ENCODE measurements at regions not wholly inside any gene's neighbourhood (a gene's known extent, or its start where the extent isn't known, plus 50 kb on each side); places are given as distances from the start of the nearest gene placed in this dataset.

- H3K36me3 ChIP-seq (ENCODE audit: control insufficient read depth in 2 of 4, insufficient read depth in 4 of 4, low read length in 3 of 4): no peaks in the 10 kb centered on the region
- ChIA-PET POLR2A (ENCODE audit: partially characterized antibody) (no interaction called here), CTCF (ENCODE audit: partially characterized antibody) (interaction anchor here (0.9 kb wide), 1 partner anchor 488 kb away, joined by 3 read pairs; no protein-coding TSS in a partner anchor)
- H4K5ac ChIP-seq (ENCODE audit: insufficient read length, low read depth, low read length): no peak overlapping the region
- H3K79me2 ChIP-seq (ENCODE audit: control insufficient read depth in 1 of 2, insufficient read depth in 2 of 2, low read length in 2 of 2): no peaks in the 10 kb centered on the region
- H2BK15ac ChIP-seq (ENCODE audit: low read length): no peak overlapping the region
- H3K56ac ChIP-seq (replicated peaks; ENCODE audit: insufficient read length, low read depth, low read length): no peak overlapping the region
- TF ChIP-seq JUND (IDR thresholded peaks at IDR 0.05; ENCODE audit: low read length) (no peak), JUN (IDR thresholded peaks at IDR 0.05; ENCODE audit: low read depth, low read length) (no peak), ATF2 (IDR thresholded peaks at IDR 0.05; ENCODE audit: low read length) (no peak), SIN3A (conservative IDR thresholded peaks at IDR 0.05 in 1 of 2, IDR thresholded peaks at IDR 0.05 in 1 of 2; ENCODE audit: low read depth in 1 of 2, low read length in 2 of 2) (no peak), CTCF (IDR thresholded peaks at IDR 0.05; ENCODE audit: control extremely low read depth in 1 of 3, insufficient read depth in 1 of 3, low read depth in 1 of 3, low read length in 3 of 3) (no peak), TCF12 (IDR thresholded peaks at IDR 0.05; ENCODE audit: low read depth, low read length) (no peak), CREB1 (IDR thresholded peaks at IDR 0.05) (no peak), TEAD4 (IDR thresholded peaks at IDR 0.05; ENCODE audit: low read depth, low read length) (no peak), CEBPB (IDR thresholded peaks at IDR 0.05; ENCODE audit: low read depth, low read length) (no peak)
- H3K18ac ChIP-seq (ENCODE audit: extremely low read depth, low read length): no peak overlapping the region
- no peak overlapping the region for H4K91ac ChIP-seq (replicated peaks; ENCODE audit: insufficient read length, low read length)
- H2AK5ac ChIP-seq (ENCODE audit: low read depth, low read length): no peak overlapping the region
- H2BK12ac ChIP-seq (ENCODE audit: low read depth, low read length): no peak overlapping the region
- no peak overlapping the region for H4K8ac ChIP-seq (ENCODE audit: extremely low read depth, insufficient read depth, low read length)
- H3K4ac ChIP-seq (replicated peaks; ENCODE audit: insufficient read length, low read depth, low read length): no peak overlapping the region
- H2AFZ ChIP-seq (ENCODE audit: low read length): no peak overlapping the region
- H2BK5ac ChIP-seq (ENCODE audit: low read depth, low read length): no peak overlapping the region
- no peak overlapping the region for H3K9ac ChIP-seq (replicated peaks in 1 of 4; ENCODE audit: extremely low read depth in 1 of 4, low read depth in 3 of 4, low read length in 3 of 4)
- no peak overlapping the region for H3K23ac ChIP-seq (ENCODE audit: insufficient read length)
- FAIRE-seq (no peak), DNase-seq (ENCODE audit: low read depth in 1 of 2, low spot score in 2 of 2) (no peak)
- no peaks in the 10 kb centered on the region for H3K9me3 ChIP-seq (ENCODE audit: insufficient read depth in 2 of 2, low read depth in 1 of 2, low read length in 1 of 2)
- H3K4me1 ChIP-seq (replicated peaks in 1 of 4; ENCODE audit: control insufficient read depth in 3 of 4, insufficient read depth in 4 of 4, low read length in 3 of 4): peaks cover 0 to 8% (median 1%) of the 10 kb centered on the region in 4 experiments; a peak in 2 of 7 replicates
- H3K27ac ChIP-seq (ENCODE audit: low read depth, low read length): no peak overlapping the region
- no peak overlapping the region for H2BK120ac ChIP-seq (replicated peaks; ENCODE audit: low read depth, low read length)
- H3K27me3 ChIP-seq (replicated peaks in 1 of 4; ENCODE audit: control insufficient read depth in 3 of 4, extremely low read depth in 1 of 4, insufficient read depth in 3 of 4, low read length in 3 of 4): no peaks in the 10 kb centered on the region
- no peaks in the 10 kb centered on the region for H3K79me1 ChIP-seq (ENCODE audit: low read depth, low read length)
- H3K23me2 ChIP-seq (ENCODE audit: low read depth, low read length): no peaks in the 10 kb centered on the region
- WGBS, 2 experiments (ENCODE audit: extremely low coverage in 1 of 2, insufficient coverage in 1 of 2, insufficient read length in 1 of 2, insufficient replicate concordance in 2 of 2, low coverage in 1 of 2, low lambda C conversion rate in 2 of 2, missing lambda C conversion rate in 1 of 2): 84% methylated on average over 11 of the region's 11 CpGs; no CpG with 5 or more reads in 1 of the 2 experiments
- no peak overlapping the region for H3K4me3 ChIP-seq (ENCODE audit: extremely low read depth in 1 of 4, insufficient read depth in 2 of 4, low read depth in 3 of 4, low read length in 4 of 4)
- no peak overlapping the region for H3K14ac ChIP-seq (ENCODE audit: insufficient read length)
- no peaks in the 10 kb centered on the region for H4K20me1 ChIP-seq (replicated peaks in 1 of 2; ENCODE audit: control insufficient read depth in 1 of 2, insufficient read depth in 2 of 2, low read length in 2 of 2)
- H2BK20ac ChIP-seq (ENCODE audit: low read length): no peak overlapping the region
- H3K4me2 ChIP-seq (ENCODE audit: insufficient read depth in 1 of 2, low read depth in 2 of 2, low read length in 2 of 2): no peak overlapping the region
Observed at GRCh38 chr18:40882468-40882867, 1072.6 kb upstream of the PIK3C3 start.

Measured in H1 (cell line).